ENCODE measurements at regions not wholly inside any gene's neighbourhood (a gene's known extent, or its start where the extent isn't known, plus 50 kb on each side); places are given as distances from the start of the nearest gene placed in this dataset.

DNA sequence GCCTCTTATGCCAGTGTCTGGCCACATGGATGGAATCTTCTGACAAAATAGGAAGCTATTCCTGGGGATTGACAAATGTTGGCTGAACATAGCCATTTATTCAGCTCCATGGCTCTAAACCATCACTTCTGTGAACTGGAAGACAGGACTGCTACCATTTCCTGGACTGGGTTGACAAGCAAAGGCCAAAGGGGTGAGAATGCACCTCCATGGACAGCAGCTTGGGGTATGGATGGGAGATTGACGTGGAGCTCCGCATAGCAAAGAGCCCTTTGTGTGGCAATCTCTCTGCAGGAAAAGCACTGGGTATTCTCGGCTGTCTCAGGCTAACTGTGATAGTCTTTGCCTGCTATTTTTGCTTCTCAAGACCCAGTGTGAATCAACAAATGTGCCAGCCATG is 223.0 kb upstream of the EGLN3 start:
- TF ChIP-seq, protein P1, sequence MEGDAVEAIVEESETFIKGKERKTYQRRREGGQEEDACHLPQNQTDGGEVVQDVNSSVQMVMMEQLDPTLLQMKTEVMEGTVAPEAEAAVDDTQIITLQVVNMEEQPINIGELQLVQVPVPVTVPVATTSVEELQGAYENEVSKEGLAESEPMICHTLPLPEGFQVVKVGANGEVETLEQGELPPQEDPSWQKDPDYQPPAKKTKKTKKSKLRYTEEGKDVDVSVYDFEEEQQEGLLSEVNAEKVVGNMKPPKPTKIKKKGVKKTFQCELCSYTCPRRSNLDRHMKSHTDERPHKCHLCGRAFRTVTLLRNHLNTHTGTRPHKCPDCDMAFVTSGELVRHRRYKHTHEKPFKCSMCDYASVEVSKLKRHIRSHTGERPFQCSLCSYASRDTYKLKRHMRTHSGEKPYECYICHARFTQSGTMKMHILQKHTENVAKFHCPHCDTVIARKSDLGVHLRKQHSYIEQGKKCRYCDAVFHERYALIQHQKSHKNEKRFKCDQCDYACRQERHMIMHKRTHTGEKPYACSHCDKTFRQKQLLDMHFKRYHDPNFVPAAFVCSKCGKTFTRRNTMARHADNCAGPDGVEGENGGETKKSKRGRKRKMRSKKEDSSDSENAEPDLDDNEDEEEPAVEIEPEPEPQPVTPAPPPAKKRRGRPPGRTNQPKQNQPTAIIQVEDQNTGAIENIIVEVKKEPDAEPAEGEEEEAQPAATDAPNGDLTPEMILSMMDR (IDR thresholded peaks at IDR 0.05; ENCODE audit: control extremely low read depth, extremely low read depth, low read depth, missing control alignments): no peak
- DNase-seq (ENCODE audit: extremely low spot score): no peak
- ChIA-PET POLR2A (no interaction called here), CTCF (interaction anchor here (1.1 to 2.2 kb wide), 9 partner anchors 9 to 334 kb away, joined by 3 to 7 read pairs (median 5); no protein-coding TSS in a partner anchor)

DNA sequence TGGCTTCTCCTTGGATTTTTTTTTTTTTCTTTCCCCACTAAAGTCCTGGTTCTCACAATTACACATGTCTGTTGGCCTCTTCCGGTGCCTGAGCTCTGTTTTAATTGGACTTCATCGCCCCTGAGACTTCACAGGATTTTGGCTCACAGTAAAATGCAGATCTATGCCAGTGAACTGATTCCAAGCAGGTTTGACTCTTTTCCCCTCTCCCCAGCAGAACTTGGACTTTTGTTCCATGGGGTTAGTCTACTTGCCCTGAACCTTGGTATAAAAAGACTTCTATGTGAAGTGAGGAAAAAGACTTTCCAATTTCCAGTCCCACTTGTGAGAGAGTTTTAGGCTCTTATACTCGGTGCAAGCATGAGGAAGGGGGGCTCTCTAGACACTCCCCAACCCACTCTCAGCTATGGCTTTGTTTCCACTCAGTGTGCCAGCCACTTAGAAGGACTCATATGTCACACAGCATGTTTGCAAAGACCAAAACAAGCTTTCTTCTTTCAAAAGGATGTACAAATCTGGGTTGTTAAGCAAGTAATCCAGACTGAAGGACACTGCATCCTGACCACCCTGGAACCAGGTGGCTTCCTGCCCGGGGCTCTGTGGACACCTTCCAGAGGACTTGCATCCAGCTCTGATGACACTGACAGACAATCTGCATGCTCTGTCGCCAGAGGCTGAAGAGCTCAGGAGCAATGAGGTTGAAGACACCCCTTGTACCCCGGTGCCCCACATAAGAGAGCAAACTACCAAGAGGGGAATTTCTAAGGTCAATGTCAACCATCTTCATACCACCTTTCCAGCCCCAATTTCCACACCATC is 221.9 kb upstream of the EGLN3 start:
- ChIA-PET CTCF (interaction anchor here (0.9 to 2.2 kb wide), 8 partner anchors 9 to 332 kb away, joined by 3 to 7 read pairs (median 5); no protein-coding TSS in a partner anchor), POLR2A (no interaction called here)
- TF ChIP-seq, protein P1 (IDR thresholded peaks at IDR 0.05; ENCODE audit: control extremely low read depth, extremely low read depth, low read depth, missing control alignments): no peak
- no peak for DNase-seq (ENCODE audit: extremely low spot score)

DNA sequence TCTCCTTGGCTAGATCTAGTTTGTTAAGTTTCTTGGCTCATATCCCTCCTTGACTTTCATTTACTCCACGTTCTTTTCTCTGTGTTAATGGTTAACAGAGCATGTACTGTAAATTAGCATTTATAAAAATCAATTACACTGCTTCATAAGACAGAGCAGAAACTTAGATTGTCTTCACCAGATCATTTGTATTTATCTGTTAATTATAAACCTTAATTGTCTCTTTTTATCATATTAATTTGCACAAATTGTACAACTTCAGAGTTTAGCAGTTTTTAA is 221.2 kb upstream of the EGLN3 start:
- ChIA-PET CTCF (interaction anchor here (1.4 kb wide), 1 partner anchor 10 kb away, joined by 6 read pairs; no protein-coding TSS in a partner anchor), POLR2A (no interaction called here)
- TF ChIP-seq, protein P1 (IDR thresholded peaks at IDR 0.05; ENCODE audit: control extremely low read depth, extremely low read depth, low read depth, missing control alignments): no peak
- DNase-seq (ENCODE audit: extremely low spot score): no peak

DNA sequence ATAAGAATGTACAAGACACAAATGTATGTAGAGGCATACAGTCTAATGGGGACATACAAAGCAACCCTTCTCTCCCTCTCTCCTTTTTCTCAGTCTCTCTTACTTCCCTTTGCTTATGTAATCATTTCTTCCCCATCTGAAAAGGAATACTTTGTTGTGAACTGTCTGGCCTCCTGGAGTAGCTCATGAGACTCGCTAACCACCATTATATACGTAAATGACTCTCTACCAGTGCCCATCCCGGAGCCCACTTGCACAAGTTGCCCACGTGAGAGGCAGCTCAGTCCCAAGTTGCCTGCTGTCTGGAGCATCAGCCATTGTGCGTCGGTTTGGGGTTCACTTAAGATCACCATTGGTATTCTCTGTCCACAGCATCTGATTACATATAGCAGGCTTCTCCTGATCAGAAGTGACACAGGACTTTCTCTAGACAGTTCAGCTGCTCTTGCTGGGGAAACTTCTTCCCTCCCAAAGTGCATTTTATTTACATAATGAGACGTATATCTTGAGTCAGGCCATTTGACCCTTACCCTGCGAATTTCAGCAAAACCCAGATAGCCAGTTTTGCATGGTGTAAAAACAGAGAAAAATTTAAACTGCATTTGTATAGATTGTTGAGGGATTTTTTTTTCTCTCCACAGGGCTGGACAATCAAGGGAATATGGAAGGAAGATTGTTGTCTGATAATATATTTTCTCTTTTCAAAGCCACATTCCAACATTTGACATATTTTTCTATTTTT is 220.7 kb upstream of the EGLN3 start:
- DNase-seq (ENCODE audit: extremely low spot score): no peak
- TF ChIP-seq, protein P1 (IDR thresholded peaks at IDR 0.05; ENCODE audit: control extremely low read depth, extremely low read depth, low read depth, missing control alignments): no peak
- ChIA-PET CTCF (interaction anchor here (1.4 kb wide), 1 partner anchor 10 kb away, joined by 6 read pairs; no protein-coding TSS in a partner anchor), POLR2A (no interaction called here)

DNA sequence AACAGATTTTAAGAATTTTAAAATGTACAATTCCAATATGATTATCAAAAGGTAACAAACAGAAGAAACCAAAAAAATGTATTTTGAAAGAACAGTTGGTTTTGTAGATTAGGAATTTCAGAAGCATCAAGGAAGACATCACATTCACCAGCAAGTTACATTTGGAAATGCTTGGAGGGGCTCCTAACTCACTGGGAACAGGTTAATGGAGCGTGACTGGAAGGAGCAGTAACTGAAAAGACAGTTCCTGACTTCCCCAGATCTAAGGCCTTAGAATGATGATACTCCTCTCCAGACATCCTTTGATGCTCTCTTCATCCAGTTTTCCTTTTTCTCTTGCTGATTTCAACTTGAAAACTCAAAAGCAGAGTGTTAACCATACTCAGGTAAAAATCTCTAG is 220.0 kb upstream of the EGLN3 start:
- no peak for DNase-seq (ENCODE audit: extremely low spot score)
- CTCF ChIA-PET: no interaction called here
- TF ChIP-seq, protein P1 (IDR thresholded peaks at IDR 0.05; ENCODE audit: control extremely low read depth, extremely low read depth, low read depth, missing control alignments): no peak

DNA sequence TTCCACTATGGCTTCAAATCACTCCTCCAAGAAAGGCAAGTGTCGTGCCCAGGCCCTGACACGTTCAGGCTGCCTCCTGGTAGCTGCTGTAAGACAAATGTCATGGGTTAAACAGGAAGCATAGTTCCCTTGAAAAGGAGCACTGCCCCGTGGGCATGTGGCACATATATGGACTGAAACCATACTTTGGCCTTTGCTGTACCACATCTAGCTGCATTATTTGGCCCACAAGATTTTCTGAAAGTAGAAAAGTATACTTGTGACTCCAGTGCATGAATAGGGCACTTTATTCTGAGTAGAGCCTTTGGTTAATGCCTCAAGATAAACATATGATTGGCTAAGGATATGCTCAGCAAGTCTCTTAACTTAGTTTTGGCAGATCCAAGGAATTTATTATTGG is 218.7 kb upstream of the EGLN3 start:
- DNase-seq (ENCODE audit: extremely low spot score): no peak
- TF ChIP-seq, protein P1 (IDR thresholded peaks at IDR 0.05; ENCODE audit: control extremely low read depth, extremely low read depth, low read depth, missing control alignments): no peak
- POLR2A ChIA-PET: no interaction called here
- CTCF ChIA-PET: no interaction called here

More for the DNA sequence above, 220.0 kb upstream of the EGLN3 start:
- POLR2A ChIA-PET: no interaction called here
